GM18517 (cell line): ENCODE measurements at regions not wholly inside any gene's neighbourhood (a gene's known extent, or its start where the extent isn't known, plus 50 kb on each side); places are given as distances from the start of the nearest gene placed in this dataset.
"Not testable (repeated sequence)": the region's sequence is repeated elsewhere in the genome, so short reads cannot be mapped to it uniquely, and the experiment has no call there.

Source experiments
- ATAC-seq: cut with Tn5 transposase; IDR thresholded peaks from one replicate; pipeline ENCODE4 v1.9.1; 2021; ENCODE audit warnings: mild to moderate bottlenecking, moderate library complexity; ENCODE audit not compliant: unreplicated experiment

GRCh38 chrX:65831268-65831667 lies 163.8 kb downstream of the MSN start:
- ATAC-seq, result no peak

GRCh38 chrX:65828599-65828998 lies 161.1 kb downstream of the MSN start:
- ATAC-seq, result no peak

- ATAC-seq, result not testable (repeated sequence)
Measured at GRCh38 chrX:65825226-65825625, 157.8 kb downstream of the MSN start.

GRCh38 chrX:65821721-65822496 lies 154.5 kb downstream of the MSN start:
- ATAC-seq, result no peak

- not testable (repeated sequence) for ATAC-seq
Measured at GRCh38 chrX:65819983-65820382, 152.5 kb downstream of the MSN start.

GRCh38 chrX:65813245-65813644 lies 145.8 kb downstream of the MSN start:
- no peak for ATAC-seq

- ATAC-seq, result no peak
Measured at GRCh38 chrX:65811558-65812228, 144.2 kb downstream of the MSN start.
